H9 (cell line): ENCODE measurements at regions not wholly inside any gene's neighbourhood (a gene's known extent, or its start where the extent isn't known, plus 50 kb on each side); places are given as distances from the start of the nearest gene placed in this dataset.

Experiments used
- DNase-seq: peaks from one replicate; pipeline ENCODE4 v3.0.0-alpha.2; 2017
- H2AFZ ChIP-seq: one replicate; pipeline ENCODE4 v1.6.1; 2013; ENCODE audit warnings: mild to moderate bottlenecking, low read length, control low read depth, moderate library complexity
- H2AK5ac ChIP-seq: 2 replicates; pipeline ENCODE4 v1.6.1; 2013; ENCODE audit warnings: low read length, control low read depth, mixed read lengths; ENCODE audit not compliant: insufficient read length
- H2BK120ac ChIP-seq: one replicate; pipeline ENCODE4 v1.6.1; 2013; ENCODE audit warnings: low read depth, mild to moderate bottlenecking, low read length, control low read depth, inconsistent platforms; ENCODE audit not compliant: poor library complexity, severe bottlenecking
- H2BK12ac ChIP-seq: 2 replicates; pipeline ENCODE4 v1.6.1; 2013; ENCODE audit warnings: low read length, control low read depth, mixed read lengths, low read depth; ENCODE audit not compliant: insufficient read length
- H2BK15ac ChIP-seq: 2 replicates; pipeline ENCODE4 v1.6.1; 2013; ENCODE audit warnings: low read depth, low read length, control low read depth
- H2BK20ac ChIP-seq: one replicate; pipeline ENCODE4 v1.6.1; 2013; ENCODE audit warnings: low read depth, mild to moderate bottlenecking, low read length, control low read depth, inconsistent platforms; ENCODE audit not compliant: poor library complexity, severe bottlenecking
- H2BK5ac ChIP-seq: 2 replicates; pipeline ENCODE4 v1.6.1; 2013; ENCODE audit warnings: low read length, control low read depth, mixed read lengths; ENCODE audit not compliant: insufficient read length
- H3K14ac ChIP-seq: 2 replicates; pipeline ENCODE4 v1.6.1; 2013; ENCODE audit warnings: low read length, control low read depth; ENCODE audit not compliant: insufficient read depth
- H3K18ac ChIP-seq: 2 replicates; pipeline ENCODE4 v1.6.1; 2013; ENCODE audit warnings: low read depth, mild to moderate bottlenecking, mixed read lengths, low read length, control low read depth; ENCODE audit not compliant: insufficient read length
- H3K23ac ChIP-seq: 2 replicates; pipeline ENCODE4 v1.6.1; 2013; ENCODE audit warnings: low read length, control low read depth, mixed read lengths, low read depth; ENCODE audit not compliant: insufficient read length
- H3K23me2 ChIP-seq: 2 replicates; pipeline ENCODE4 v1.6.1; 2013; ENCODE audit warnings: low read depth, mild to moderate bottlenecking, mixed read lengths, low read length, control low read depth; ENCODE audit not compliant: insufficient read length, poor library complexity, severe bottlenecking
- H3K27ac ChIP-seq: 2 replicates; pipeline ENCODE4 v1.5.1; 2013; ENCODE audit warnings: low read length, control low read depth, mixed read lengths, low read depth; ENCODE audit not compliant: insufficient read length
- H3K27me3 ChIP-seq: 2 replicates; pipeline ENCODE4 v1.6.1; 2013; ENCODE audit warnings: low read length, control low read depth, inconsistent platforms; ENCODE audit not compliant: insufficient read depth
- H3K4ac ChIP-seq: 2 replicates; pipeline ENCODE4 v1.6.1; 2013; ENCODE audit warnings: low read depth, mild to moderate bottlenecking, control low read depth, inconsistent platforms, low read length, moderate library complexity
- H3K4me1 ChIP-seq: 2 replicates; pipeline ENCODE4 v1.6.1; 2013; ENCODE audit warnings: low read length, control low read depth, inconsistent platforms; ENCODE audit not compliant: insufficient read depth
- H3K4me2 ChIP-seq: 2 replicates; pipeline ENCODE4 v1.6.1; 2013; ENCODE audit warnings: low read length, control low read depth, mixed read lengths; ENCODE audit not compliant: insufficient read length, insufficient read depth
- H3K56ac ChIP-seq: 2 replicates; pipeline ENCODE4 v1.6.1; 2013; ENCODE audit warnings: low read depth, mild to moderate bottlenecking, mixed read lengths, low read length, control low read depth; ENCODE audit not compliant: insufficient read length
- H3K79me1 ChIP-seq: 2 replicates; pipeline ENCODE4 v1.6.1; 2013; ENCODE audit warnings: low read depth, mild to moderate bottlenecking, moderate library complexity, low read length, control low read depth, inconsistent platforms; ENCODE audit not compliant: insufficient read depth, poor library complexity, severe bottlenecking
- H3K79me2 ChIP-seq: 2 replicates; pipeline ENCODE4 v1.6.1; 2013; ENCODE audit warnings: low read length, control low read depth, inconsistent platforms; ENCODE audit not compliant: insufficient read depth
- H3K9ac ChIP-seq: 2 replicates; pipeline ENCODE4 v1.6.1; 2013; ENCODE audit warnings: low read length, control low read depth, mixed read lengths; ENCODE audit not compliant: insufficient read length; ENCODE audit errors: extremely low read depth
- H3K9me3 ChIP-seq: one replicate; pipeline ENCODE4 v1.6.1; 2013; ENCODE audit warnings: low read depth, low read length, inconsistent platforms; ENCODE audit not compliant: control insufficient read depth
- H3T11ph ChIP-seq: one replicate; pipeline ENCODE4 v1.6.1; 2013; ENCODE audit warnings: mild to moderate bottlenecking, low read length, control low read depth, inconsistent platforms
- H4K20me1 ChIP-seq: one replicate; pipeline ENCODE4 v1.6.1; 2013; ENCODE audit not compliant: control insufficient read depth, insufficient read length, insufficient read depth
- H4K5ac ChIP-seq: 2 replicates; pipeline ENCODE4 v1.6.1; 2013; ENCODE audit warnings: low read depth, mild to moderate bottlenecking, mixed read lengths, low read length, control low read depth; ENCODE audit not compliant: insufficient read length
- H4K8ac ChIP-seq: replicated peaks from 2 replicates; pipeline ENCODE4 v1.6.1; 2013; ENCODE audit warnings: low read length, control low read depth, mixed read lengths, low read depth; ENCODE audit not compliant: insufficient read length
- H4K91ac ChIP-seq: 2 replicates; pipeline ENCODE4 v1.6.1; 2013; ENCODE audit warnings: low read depth, mild to moderate bottlenecking, moderate library complexity, mixed read lengths, low read length, control low read depth; ENCODE audit not compliant: insufficient read length
- H3K27ac Mint-ChIP-seq, 3 experiments: 2 replicates in 2 of 3; 3 replicates in 1 of 3; pipeline ENCODE4 v1.8.0; 2020 to 2021; ENCODE audit warnings: mixed read lengths in 3 of 3, mild to moderate bottlenecking in 1 of 3, moderate library complexity in 1 of 3
- H3K27me3 Mint-ChIP-seq: 2 replicates; pipeline ENCODE4 v1.8.0; 2021; ENCODE audit warnings: low read depth, mild to moderate bottlenecking, moderate library complexity, mixed read lengths
- H3K36me3 Mint-ChIP-seq, 3 experiments: 2 replicates in 2 of 3; 3 replicates in 1 of 3; pipeline ENCODE4 v1.8.0; 2020 to 2021; ENCODE audit warnings: low read depth in 3 of 3, mixed read lengths in 3 of 3; ENCODE audit not compliant: insufficient read depth in 1 of 3
- H3K4me1 Mint-ChIP-seq, 2 experiments: 2 replicates each; pipeline ENCODE4 v1.8.0; 2020; ENCODE audit warnings: mixed read lengths in 2 of 2
- H3K4me3 Mint-ChIP-seq, 2 experiments: 2 replicates in 1 of 2; 3 replicates in 1 of 2; pipeline ENCODE4 v1.8.0; 2020 to 2021; ENCODE audit warnings: mild to moderate bottlenecking in 2 of 2, mixed read lengths in 2 of 2, moderate library complexity in 1 of 2
- H3K9me3 Mint-ChIP-seq, 2 experiments: 2 replicates in 1 of 2; 3 replicates in 1 of 2; pipeline ENCODE4 v1.8.0; 2020; ENCODE audit warnings: mild to moderate bottlenecking in 2 of 2, mixed read lengths in 2 of 2, moderate library complexity in 1 of 2
- CTCF ChIP-seq: fragments of 200-600 bp; sonication (generic); conservative IDR thresholded peaks from 3 replicates; pipeline ENCODE4 v1.8.0; 2021; ENCODE audit warnings: antibody characterized with exemption, mild to moderate bottlenecking
- WGBS: extraction: QIAGEN DNeasy Blood & Tissue Kit; methylation state at CpG from one replicate; pipeline ENCODE4 v1.1.7; 2013; ENCODE audit warnings: missing lambda C conversion rate, low lambda C conversion rate, mixed read lengths; ENCODE audit not compliant: insufficient read length; ENCODE audit errors: extremely low coverage; 5-methylcytosine and 5-hydroxymethylcytosine counted together

GRCh38 chr3:34346656-34347055, 548.2 kb downstream of the PDCD6IP start:
- no peak overlapping the region for H3K9ac ChIP-seq
- no peak for DNase-seq
- no peak overlapping the region for H2AFZ ChIP-seq
- H4K8ac ChIP-seq: no peak overlapping the region
- Mint-ChIP-seq H3K27me3 (no peaks in the 10 kb centered on the region), H3K36me3 (no peaks in the 10 kb centered on the region; a peak in 1 of 7 replicates), H3K4me3 (no peak overlapping the region), H3K9me3 (no peaks in the 10 kb centered on the region), H3K27ac (no peak overlapping the region), H3K4me1 (no peaks in the 10 kb centered on the region)
- H2BK20ac ChIP-seq: no peak overlapping the region
- no peaks in the 10 kb centered on the region for H3K9me3 ChIP-seq
- no peak overlapping the region for H3K4ac ChIP-seq
- no peaks in the 10 kb centered on the region for H3K27me3 ChIP-seq
- no peak overlapping the region for H4K91ac ChIP-seq
- H2BK5ac ChIP-seq: no peak overlapping the region
- H3K18ac ChIP-seq: no peak overlapping the region
- no peak overlapping the region for H2BK15ac ChIP-seq
- no peak overlapping the region for H3T11ph ChIP-seq
- H3K56ac ChIP-seq: no peak overlapping the region
- no peak overlapping the region for H3K23ac ChIP-seq
- H3K23me2 ChIP-seq: no peaks in the 10 kb centered on the region
- no peak overlapping the region for H2BK120ac ChIP-seq
- H2BK12ac ChIP-seq: no peak overlapping the region
- H4K5ac ChIP-seq: no peak overlapping the region
- no peak overlapping the region for H3K4me2 ChIP-seq
- no peaks in the 10 kb centered on the region for H3K79me2 ChIP-seq
- no peaks in the 10 kb centered on the region for H3K79me1 ChIP-seq
- TF ChIP-seq CTCF: no peak
- H3K4me1 ChIP-seq: no peaks in the 10 kb centered on the region
- no peak overlapping the region for H2AK5ac ChIP-seq
- H4K20me1 ChIP-seq: no peaks in the 10 kb centered on the region
- WGBS: no CpG with 5 or more reads among the region's 4 CpGs
- no peak overlapping the region for H3K14ac ChIP-seq
- no peak overlapping the region for H3K27ac ChIP-seq
